GM21515 (cell line): ENCODE measurements at regions not wholly inside any gene's neighbourhood (a gene's known extent, or its start where the extent isn't known, plus 50 kb on each side); places are given as distances from the start of the nearest gene placed in this dataset.
"Not testable (repeated sequence)": the region's sequence is repeated elsewhere in the genome, so short reads cannot be mapped to it uniquely, and the experiment has no call there.

Experiments used
- ATAC-seq: cut with Tn5 transposase; IDR thresholded peaks from one replicate; pipeline ENCODE4 v1.9.1; 2021; ENCODE audit not compliant: unreplicated experiment

DNA sequence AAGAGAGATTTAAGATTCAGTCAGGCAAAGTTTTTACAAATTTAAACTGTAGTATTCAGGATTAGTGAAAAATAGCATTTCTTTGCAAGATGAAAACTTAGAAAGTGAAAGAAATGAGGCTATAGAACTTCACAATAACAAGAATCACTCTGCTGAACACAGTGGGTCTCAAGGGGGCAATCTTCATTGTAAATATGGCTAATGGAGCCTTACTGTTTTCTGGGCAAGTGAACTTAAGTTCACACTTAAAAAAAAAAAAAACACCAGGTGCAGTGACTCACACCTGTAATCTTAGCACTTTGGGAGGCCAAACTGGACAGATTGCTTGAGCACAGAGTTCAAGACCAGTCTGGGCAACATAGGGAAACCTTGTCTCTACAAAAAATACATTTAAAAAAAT lies 175.9 kb upstream of the SNX2 start:
- ATAC-seq: no peak

DNA sequence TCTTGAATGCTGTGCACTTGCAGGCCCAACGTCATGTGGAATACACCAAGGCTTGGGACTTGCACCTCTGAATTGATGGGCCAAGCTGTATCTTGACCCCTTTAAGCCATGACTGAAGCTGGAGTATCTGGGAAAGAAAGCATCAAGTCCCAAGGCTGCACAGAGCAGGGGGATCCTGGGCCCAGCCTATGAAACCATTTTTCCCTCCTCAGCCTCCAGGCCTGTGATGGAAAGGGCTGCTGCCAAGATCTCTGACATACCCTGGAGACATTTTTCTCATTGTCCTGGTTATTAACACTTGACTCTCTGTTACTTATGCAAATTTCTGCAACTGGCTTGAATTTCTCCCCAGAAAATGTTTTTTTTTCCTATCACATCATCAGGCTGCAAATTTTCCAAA lies 174.0 kb upstream of the SNX2 start:
- ATAC-seq: no peak

DNA sequence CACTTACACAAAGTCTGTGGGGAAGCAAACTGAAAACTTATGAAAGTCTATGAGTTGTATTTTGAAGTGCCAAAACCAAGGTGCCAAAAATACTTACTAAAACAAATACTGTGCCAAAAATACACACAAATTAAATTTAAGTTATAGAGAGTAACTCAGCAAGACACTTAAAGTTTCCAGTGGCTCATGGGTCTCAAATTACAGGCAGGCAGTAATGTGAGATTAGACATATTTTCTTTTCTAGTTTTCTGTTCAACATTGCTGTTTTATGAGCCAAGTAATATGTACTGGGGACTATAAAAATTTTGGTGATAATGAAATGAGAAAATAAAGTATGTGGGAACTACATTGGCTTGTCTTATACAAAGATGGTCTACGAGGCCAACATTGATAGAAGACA lies 172.2 kb upstream of the SNX2 start:
- ATAC-seq: no peak

DNA sequence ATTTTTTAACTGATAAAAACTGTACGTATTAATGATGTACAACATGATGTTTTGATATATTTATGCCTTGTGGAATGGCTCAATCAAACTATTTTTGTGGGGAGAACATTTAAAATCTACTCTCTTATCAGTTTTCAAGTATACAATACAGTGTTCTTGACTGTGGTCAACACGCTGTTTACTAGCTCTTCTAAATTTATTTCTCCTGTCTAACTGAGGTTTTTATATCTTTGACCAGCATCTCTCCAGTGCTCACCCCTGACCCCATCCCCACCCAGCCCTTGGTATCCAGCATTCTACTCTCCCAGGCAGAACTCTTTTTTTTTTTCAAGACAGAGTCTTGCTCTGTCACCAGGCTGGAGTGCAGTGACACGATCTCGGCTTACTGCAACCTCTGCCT lies 169.6 kb upstream of the SNX2 start:
- no peak for ATAC-seq

DNA sequence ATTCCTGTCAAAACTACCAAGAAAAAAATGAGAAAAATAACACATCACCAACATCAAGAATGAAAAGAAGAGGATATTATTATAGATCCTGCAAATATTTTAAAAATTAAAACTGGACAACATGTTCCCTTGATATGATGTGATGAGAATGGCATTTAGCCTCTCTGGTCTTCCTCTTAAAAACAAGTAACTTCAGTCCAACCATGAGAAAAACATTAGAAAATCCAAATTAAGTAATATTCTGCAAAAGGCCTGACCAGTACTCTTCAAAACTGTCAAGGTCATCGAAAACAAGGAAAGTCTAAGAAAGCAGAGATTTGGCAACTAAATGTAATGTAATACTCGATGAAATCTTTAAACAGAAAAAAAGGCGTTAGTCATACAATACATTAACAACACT lies 167.1 kb upstream of the SNX2 start:
- no peak for ATAC-seq

DNA sequence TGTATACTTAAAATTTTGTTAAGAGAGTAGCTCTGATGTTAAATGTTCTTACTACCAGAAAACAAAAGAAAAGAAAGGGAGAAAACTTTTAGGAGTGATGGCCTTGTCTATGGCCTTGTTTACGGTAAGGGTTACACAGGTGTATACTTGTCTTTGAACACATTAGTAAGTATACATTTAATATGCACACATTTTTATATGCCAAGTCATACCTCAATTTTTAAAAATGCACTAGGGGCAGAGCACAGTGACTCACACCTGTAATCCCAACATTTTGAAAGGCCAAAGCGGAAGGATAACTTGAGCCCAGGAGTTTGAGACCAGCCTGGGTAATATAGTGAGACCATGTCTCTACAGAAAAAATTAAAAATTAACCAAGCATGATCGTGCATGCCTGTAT lies 166.7 kb upstream of the SNX2 start:
- ATAC-seq: no peak

DNA sequence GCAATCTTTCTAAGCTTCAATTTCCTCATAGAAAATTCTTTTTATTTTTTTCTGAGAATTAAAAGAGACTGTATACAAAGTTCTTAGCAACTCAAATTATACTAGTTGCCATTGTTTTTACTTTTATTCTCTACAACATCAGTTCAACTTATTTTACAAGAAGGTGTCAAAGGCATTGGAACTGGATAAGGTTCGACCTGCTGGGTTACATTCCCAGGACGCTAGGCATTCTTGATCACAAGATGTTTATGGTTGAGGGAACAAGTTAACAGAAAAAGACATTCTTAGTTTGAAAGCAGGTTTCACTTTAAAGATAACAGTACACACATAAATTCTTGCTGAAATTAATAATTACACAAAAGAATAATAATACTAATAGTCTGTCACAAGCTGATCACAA lies 163.5 kb upstream of the SNX2 start:
- no peak for ATAC-seq

DNA sequence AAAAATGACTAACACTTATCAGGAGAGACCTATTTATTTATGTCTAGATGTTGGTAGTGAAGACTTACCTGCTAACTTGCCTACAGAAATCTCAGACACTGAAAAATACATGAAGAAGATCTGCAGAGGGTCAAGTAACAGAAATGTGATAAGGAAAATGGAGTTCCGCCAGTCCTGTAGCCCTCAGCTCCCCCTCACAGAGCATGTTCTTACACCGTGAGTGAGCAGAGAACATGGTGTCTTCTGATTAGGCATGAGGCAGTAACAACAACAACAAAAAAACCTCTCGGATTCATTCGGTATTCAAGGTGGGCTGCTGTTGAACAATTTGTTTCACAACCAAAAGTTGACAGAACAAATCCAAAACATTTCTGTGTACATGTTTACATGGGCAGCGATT lies 162.0 kb upstream of the SNX2 start:
- ATAC-seq: no peak

DNA sequence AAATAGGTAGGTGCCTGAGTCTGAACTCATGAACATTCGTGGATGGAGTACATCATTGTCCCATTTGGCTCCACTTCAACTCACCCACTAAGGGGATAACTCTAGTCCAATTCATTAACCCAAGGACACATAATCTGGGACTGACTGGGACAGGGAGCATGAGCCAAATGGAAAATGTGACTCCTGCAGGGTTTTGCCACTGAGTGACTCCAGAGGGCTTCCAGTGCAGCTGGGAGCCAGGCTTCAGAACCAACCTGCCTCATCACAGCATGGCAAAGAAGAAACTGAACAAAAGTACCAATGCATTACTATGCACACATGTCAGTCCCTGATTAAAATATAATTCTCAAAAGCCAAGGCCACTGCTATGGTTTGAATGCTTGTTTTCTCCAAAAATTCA lies 159.7 kb upstream of the SNX2 start:
- no peak for ATAC-seq

DNA sequence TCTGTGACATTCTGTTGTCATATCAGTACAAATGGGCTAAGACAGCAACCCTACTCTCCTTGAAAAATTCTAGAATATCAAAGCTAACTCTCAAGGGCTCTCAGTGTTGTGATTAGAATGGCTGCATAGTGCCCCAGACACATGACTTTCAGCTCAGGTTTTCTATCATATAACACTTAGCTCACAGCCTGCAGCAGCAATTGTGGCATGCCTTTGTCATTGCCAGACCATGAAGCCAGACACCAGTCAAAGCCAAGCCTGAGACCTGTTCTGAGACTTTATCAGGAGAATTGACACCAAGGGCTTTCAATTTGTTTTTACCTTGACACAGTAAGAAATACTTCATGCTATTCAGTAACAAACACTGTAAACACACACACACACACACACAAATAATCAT lies 159.0 kb upstream of the SNX2 start:
- ATAC-seq: no peak

DNA sequence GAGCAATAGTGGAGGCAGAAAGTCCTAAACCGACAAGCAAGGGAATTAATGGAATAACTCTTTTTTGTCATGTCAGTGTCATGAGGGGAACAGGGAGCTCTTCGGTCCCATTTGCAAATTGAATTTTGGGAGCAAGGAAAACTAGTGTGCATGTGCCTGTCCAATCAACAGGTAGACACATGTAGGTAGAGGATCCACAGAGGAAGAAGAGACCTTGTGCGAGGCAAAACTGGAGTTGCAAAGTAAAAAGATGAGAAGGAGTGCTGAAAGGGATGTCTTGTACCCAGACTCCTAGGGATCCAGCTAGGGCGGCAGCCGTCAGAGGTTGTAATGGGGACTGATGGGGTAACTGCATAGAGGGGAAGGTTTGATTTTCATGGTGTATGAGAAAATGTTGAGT lies 156.8 kb upstream of the SNX2 start:
- not testable (repeated sequence) for ATAC-seq

DNA sequence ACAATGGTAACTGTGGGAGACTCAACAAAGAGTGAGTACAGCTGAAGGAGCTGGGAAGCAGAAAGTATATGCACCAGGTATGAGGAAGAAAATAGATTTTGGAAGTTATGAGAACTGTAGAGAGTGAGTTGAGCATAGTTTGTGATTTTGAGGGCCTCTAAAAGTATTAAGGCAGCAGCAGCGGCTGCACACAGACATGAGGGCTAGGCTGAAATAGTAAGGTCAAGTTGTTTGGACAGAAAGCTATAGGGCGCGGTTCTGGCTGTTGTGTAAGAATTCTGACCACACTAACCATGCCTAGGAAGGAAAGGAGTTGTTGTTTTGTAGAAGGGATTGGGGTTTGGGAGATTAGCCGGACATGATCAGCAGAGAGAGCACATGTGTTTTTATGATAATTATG lies 154.1 kb upstream of the SNX2 start:
- ATAC-seq: not testable (repeated sequence)

DNA sequence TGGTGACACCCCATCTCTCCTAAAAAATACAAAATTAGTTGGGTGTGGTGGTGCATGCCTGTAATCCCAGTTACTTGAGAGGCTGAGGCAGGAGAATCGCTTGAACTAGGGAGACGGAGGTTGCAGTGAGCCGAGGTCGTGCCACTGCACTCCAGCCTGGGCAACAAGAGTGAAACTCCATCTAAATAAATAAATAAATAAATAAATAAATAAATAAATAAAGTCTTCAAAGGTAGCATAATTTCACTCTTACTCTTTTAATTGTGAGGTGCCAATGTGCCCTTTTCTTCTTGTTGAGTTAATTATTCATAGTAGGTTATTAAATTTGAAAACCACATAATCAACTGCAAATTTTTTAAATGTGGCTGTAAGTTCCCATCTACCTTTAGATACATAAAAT lies 146.2 kb upstream of the SNX2 start:
- not testable (repeated sequence) for ATAC-seq

DNA sequence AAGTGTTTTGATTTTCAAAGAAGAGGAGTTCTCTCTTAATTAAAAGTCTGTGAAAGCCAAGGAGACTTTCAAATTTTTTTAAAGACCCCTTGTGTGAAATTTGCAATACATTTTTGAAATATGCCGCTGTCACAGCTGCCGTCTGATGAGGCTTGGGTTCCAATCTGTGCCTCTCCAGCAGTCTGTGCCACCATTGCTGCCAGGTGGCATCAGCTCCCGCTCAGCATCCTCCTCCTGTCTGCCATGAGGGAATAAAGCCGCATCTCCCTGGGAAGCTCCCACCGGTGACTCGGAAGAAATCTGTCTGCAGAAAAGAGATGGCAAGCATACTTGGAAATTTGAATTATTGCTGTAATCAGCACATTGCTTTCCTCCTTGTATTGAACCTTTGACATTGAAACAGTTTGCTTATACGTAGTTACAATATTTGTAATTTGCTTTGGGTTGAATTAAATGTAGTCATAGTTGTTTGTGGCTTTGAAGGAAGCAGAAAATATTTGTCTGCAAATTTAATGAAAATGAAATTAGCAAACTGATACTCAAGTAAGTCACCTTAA lies 145.7 kb upstream of the SNX2 start:
- no peak for ATAC-seq

DNA sequence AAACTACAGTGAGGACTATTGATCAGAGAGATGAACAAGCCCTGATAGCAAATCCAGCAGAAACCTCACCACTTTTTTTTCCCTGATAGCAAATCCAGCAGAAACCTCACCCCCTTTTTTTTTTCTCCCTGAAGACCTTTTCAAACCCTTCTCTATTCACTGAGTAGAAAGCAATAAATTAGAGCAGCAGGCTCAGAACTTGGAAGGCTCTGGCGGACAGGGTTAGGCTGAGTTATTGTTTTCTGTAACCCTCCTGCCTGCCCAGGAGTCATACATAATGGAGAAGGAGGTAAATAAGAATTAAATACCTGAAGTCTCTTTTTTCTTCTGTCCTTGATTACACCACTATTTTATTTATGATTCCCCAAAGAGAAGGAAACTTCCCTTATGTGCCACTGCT lies 136.3 kb upstream of the SNX2 start:
- no peak for ATAC-seq

DNA sequence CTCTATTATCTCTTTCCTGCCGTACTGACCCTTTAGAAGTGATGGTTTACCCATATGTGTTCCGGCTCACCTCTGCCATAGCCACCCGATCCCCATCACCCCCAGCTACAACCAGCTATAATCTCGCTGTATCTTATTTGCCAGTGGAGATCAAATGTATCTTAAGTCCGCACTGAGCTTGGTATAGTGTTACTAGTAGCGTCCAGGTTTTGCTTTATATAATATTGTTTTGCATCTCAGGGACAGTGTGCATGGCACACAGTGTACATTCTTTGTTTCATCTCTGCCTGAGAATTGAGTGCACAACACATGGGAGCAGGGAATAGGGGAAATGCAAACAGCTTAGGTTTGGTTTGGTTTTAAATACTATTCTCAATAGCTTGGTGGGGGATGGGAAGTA lies 135.8 kb upstream of the SNX2 start:
- ATAC-seq: no peak

DNA sequence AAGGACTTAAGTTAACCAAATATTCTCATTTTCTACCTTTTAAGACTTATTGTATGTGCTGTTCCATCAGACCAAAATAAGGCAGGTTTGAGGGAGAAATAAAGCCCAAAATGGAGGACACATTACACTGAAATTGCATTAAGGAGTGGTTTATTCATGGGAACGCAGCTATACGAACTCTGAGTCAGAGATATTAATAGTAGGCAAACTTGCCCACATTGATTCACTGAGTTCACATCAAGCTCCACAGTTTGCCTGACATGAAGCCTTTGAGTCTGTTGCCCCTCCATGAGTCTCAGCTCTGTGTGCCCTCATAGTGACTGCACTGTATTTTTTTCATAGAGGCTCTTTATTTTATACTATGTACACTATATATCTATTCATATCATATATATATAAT lies 135.0 kb upstream of the SNX2 start:
- ATAC-seq: no peak

DNA sequence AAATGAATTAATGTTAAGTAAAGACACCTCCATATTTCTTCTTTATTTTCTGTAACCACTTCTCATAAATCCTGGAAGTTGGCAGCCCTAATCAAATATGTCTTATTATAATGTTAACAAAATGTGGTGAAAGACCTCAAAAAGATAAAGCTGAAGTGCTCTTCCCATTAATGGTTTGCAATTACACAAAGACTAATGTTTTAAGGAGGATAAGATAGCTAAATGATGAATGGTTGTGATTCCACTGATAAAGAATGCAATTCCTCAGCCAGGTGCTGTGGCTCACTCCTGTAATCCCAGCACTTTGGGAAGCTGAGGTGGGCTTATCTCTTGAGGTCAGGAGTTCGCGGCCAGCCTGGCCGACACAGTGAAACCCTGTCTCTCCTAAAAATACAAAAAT lies 125.8 kb upstream of the SNX2 start:
- no peak for ATAC-seq

DNA sequence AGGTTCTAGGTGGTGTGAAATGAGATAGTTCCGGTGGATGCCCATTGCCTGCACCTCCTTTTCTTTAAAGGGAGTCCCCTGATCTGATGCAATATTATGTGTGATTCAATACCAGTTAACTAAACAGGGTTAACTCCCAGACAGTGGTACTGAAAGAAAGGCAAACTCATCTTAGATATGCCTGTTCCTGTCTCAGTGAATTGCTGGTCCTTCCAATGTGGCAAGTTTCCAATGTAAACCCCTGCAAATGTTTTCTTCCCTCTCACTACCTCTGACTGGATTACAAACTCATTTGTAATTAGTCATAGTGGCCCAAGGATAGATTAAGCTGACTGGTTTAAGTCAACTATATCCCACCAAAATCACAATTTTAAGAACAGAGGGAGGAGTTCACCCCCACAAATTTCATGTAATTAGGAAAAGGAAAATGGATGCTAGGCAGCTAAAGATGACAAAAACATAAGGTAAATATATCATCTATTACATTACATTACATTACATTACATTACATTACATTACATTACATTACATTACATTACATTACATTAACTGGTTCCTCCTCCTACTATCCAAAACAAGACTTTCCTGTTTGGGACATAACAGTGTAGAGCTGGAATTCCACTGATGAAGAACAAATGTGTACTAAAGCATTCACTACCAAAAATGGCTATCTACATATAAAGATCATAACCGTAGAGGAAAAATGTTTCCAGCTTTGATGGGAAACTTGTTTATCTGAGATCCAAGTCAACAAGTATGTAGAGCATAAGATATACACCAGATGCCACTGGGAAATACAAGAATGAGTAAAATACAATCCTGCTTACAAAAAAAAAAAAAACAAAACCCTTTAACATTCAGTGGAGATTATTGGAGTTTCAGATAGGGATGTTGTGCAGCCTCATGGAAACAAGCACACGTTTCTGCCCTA lies 121.5 kb upstream of the SNX2 start:
- ATAC-seq: no peak

DNA sequence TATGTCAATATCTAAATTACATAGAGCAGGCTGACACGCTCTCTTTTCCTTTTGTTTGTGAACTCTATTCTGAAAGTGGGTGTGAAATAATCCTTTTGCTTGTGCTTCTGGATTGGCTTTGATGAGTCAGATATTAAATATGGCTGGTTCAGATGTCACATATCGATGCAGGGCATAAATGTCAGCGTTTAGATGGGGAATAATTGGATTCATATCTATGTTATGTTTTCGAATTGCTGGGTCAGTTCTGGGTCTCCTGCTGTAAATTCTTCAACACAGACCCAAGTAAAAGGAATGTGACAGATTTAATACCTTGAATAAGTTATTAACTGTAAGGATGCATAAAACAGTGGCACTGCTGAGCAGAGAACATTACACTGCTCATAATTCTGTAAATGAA lies 118.7 kb upstream of the SNX2 start:
- no peak for ATAC-seq

DNA sequence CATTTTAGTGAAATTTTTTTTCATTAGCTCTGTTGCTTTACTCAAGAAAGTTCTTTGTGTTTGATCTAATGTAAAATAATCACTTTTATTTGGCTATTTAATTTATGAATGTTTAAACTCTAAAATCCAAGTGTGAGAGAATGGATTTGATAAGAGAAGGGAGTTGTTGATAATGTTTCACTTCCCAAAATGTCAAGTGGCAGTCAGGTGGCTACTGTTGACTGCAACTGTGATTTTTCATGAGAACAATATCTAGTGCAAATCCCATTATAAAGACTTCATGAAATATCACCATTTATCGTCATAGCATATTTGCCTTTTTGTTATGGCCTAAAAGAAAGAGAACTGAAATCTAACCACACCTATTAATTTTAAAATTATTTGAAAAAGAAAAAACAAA lies 118.3 kb upstream of the SNX2 start:
- ATAC-seq: no peak

DNA sequence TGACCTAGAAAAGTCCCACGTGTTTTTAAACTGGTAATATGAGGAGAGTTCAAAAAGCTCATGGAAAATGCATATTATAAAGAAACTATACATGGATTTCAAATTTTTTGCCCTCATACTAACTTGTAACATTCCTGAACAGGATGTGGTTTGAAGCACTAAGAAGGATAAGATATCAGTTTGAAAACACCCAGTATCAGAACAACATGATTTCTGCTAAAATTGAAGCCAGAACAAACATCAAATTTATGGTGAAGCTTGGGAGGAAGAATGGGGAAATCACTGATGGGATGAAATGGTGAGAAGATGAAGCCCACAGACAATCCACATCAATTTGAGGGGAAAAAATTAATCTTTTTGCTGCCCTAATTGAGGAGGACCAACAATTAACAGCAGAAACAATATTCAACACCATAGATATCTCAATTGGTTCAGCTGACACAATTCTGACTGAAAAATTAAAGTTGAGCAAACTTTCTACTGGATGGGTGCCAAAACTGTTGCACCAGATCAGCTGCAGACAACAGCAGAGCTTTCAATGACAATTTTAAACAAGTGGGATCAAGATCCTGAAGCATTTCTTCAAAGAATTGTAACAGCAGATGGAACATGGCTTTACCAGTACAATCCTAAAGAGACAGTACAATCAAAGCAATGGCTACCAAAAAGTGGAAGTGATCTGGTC lies 113.2 kb upstream of the SNX2 start:
- no peak for ATAC-seq
